Stimulated activated CD8-positive, alpha-beta memory T cell treated with anti-CD3 and anti-CD28 coated beads, Interleukin-7, amount 100 ng/mL, for 1 hour (primary cell): ENCODE measurements at regions not wholly inside any gene's neighbourhood (a gene's known extent, or its start where the extent isn't known, plus 50 kb on each side); places are given as distances from the start of the nearest gene placed in this dataset.

Source experiments
- DNase-seq, 2 donors: peaks; one replicate each; pipeline ENCODE4 v3.0.0-alpha.2; 2020; ENCODE audit warnings: low read depth in 2 of 2

DNA sequence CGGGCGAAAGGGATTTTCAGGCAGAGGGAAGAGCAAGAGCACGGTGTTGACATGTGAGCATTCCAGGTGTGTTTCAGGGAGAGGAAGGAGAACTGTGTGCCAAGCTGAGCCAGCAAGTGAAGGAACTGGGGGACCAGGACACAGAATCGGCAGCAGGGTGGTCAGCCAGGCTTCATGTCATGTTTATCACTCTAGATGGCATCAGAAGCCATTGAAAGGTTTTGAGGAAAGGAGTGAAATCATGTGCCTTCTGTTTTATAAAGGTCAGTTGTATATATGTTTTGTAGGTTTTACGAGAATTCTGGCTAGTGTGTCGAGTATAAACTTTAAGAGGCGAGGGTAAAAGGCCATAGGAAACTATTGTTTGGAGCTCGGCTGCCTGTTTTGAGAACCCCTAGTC lies 682.3 kb downstream of the TRIML1 start:
- no peak for DNase-seq

DNA sequence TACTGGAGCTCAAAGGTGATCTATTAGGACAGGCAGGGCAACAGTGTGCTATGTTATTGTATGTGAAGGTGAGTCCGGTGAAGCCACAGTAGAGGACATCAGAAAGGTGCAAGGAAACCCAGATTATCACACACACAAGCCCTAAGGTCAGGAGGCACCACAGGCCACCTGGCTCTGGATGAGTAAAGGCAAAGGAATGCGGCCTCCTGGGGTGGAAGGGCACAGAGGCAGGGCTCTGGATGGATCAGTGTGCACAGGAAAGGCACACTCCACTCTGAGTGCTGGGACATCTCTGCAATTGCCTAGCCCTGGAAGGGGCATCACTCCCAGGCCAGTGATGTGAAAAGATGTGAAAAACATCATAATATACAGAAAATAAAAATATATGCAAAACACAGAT lies 683.5 kb downstream of the TRIML1 start:
- no peak for DNase-seq

DNA sequence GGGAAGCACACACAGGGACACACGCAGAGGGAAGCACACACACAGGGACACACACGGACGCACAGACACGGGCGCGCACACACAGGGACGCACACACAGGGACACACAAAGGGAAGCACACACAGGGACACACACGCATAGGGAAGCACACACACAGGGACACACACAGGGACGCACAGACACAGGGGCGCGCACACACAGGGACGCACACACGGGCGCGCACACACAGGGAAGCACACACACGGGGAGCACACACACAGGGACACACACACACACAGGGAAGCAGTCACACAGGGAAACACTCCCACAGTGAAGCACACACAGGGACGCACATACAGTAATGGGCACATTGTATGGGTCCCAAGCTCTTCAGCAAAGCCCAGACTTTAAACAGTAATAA lies 685.3 kb downstream of the TRIML1 start:
- DNase-seq, result no peak

DNA sequence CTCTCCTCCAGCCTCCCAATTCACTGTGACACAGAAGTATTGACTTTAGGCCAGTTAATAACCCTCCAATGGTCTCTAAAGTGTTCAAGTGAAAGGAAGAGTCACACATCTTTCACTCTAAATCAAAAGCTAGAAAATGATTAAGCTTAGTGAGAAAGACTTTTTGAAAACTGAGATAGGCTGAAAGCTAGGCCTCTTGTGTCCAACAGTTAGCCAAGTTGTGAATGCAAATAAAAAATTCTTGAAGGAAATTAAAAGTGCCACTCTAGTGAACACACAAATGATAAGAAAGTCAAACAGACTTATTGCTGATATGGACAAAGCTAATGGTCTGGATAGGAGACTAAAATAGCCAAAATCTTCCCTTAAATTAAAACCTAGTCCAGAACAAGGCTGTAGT lies 687.2 kb downstream of the TRIML1 start:
- DNase-seq, result no peak

DNA sequence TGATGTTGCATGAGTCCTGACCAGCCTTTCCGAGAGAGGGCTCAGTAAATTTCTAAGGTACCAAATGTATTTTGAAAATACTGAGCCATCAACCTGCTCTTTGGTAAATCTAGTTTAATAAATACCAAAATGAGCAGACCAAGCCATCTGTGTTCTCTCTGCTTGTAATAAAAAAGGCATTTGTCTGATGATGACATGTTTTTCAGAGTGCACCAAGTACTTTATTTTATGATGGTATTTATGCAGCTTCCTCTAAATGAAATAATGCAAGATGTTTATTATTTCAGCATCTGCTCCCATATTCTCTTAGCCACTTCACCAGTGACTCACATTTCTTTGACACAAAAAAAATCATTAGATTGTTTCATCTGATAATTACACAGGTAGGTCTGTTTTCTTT lies 700.5 kb downstream of the TRIML1 start:
- DNase-seq, result no peak

DNA sequence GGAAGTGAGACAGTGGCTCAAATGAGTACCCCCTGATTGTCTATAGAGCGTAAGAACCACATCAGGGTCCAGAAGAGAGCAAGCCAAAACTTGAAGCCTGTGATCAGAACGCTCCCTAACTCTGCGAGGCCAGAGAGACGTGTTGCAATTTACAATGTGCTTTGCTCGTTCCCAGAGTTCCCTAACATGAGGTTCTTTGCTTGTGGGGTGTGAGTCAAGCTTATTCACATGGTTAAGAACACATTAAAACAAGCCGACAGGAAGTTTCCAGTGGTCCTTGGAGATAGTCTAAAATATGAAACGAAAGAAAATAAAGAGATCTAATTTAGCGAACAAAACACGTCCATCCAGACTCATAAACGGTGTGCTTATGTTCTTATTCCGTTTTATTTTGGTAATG lies 702.3 kb downstream of the TRIML1 start:
- DNase-seq, result no peak

DNA sequence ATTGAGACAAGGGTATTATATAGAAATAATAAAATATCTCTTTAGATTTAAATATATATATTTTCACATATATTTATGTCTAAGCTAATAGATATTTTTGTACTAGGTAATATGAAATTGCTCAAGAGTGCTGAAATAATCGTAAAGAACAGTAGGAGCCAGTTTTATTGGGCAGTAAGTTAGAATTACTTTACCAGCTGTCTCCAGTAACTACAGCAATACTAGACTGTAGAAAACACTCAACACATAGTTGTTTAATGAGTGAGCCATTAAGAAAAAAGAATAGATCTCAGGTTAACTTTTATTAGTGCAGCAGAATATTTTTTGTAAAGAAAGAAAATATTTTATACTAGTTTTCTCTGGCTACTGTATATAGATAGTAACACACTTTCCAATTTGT lies 715.2 kb downstream of the TRIML1 start:
- DNase-seq, result no peak

DNA sequence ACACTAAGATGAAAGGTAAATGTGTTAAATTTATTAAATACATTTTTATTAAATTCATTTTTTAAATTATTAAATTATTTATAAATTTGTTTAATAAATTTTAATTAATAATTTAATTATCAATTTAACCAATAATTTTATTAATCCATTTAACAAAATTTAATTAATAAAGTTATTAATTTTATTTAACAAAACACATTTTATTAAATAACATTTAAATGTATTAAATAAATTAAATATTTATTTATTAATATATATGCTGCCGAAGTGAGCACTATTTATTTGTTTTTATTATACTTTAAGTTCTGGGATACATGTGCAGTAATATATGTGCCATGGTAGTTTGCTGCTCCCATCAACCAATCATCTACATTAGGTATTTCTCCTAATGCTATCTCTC lies 719.5 kb downstream of the TRIML1 start:
- DNase-seq, result no peak

DNA sequence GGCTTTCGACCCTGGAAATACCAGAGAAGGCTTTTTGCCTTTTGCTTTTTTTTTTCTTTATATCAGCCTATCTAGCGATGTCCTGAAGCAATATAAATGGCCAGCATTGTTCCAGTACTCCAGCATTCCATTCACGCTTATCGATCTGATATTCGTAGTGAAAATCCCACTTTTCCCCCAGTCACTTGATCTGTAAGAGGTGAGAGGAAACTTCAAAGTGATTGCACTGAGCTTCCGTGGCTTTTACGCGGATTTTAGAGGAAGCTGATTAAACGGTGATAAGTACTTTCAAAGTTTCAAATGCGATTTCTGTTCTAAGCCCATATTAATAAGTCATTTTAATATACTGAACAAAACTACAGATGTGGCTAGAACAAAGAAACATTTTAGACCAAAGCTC lies 725.5 kb downstream of the TRIML1 start:
- DNase-seq, result no peak

DNA sequence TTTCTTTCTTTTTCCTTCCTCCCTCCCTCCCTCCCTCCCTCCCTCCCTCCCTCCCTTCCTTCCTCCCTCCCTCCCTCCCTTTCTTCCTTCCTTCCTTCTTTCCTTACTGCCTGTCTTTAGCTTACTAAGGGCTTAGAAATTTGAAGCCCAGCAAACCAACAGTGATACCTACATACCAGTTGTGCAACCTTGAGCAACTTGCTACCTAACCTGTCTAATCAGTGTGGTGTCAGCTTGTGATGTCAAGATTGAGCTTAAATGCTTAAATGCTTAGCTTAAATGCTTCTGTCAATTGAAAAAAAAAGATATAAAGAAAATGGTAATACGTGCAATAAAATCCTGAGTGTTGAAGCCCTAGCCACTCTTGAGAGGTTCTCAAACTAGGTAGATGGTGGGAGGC lies 728.6 kb downstream of the TRIML1 start:
- DNase-seq, result no peak

DNA sequence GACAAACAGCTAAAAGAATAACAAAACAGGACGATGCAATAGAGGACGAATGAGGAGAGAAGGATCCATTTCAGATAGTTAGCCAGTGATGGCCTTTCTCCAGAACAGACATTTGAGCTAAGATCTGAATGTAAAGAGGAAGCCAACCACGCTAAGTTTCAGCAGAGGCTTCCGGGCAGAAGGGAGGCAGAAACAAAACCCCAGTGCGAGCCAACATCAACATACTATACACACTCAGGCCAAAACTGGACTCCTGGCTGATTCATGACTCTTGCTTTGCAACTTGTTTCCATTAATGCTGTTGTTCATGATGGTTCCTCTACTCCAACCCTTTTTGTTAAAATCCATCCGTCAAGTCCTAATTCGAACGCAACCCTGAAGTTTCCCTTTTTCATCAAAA lies 730.3 kb downstream of the TRIML1 start:
- no peak for DNase-seq

DNA sequence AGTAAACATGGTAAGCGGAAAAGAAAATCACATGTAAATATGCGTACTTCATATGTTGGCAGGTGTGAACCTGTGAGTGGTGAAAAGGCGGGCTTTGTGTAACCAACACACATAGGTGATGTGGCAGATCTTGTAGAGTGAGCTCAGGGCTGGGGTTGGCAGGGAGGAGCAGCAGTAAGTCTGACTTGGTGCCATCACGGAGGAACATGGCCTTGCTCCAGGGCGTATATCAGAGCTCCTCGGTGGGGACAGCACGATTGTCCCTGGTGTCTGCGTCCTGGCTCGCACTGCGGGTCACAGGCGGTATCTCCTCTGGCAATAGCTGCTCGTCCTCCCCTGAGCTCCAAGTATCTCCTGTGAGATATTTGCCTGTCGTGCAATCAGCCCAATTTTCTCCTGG lies 733.6 kb downstream of the TRIML1 start:
- DNase-seq, result no peak

DNA sequence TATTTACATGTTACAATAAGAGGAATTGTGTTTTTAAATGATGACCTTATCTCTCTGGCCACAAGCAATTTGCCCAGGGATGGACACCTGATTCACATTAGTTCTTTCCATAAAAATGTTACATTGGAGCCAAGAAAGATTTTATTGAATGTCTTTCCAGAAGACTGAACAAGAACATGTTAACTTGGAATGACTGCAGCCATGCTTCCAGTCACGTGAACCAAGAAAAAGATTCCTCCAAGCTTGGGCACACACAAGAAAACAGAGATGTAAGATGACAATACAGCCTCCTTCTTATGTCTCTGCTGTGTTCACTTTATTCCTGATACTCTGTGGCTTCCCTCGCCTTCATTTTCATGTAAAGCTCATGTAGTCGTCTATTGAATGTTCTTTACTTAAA lies 737.6 kb downstream of the TRIML1 start:
- no peak for DNase-seq

DNA sequence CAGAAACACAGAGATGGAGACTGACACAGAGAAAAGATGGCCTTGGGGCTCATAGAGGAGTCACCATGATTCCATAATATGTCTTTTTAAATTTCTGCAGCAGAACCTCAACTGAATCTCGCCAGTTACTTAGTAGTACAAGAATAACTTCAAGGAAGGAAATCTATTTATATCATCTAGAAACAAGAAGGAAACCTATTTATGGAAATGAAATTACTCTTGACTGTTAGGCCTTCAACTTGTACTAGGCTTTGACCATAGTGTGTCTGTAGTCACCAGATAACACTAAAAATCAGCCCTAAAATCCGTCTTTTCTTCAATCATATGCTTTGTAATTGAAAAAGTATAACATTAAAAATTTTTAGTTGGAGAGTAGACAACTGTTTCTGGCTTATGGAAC lies 740.4 kb downstream of the TRIML1 start:
- DNase-seq, result no peak

DNA sequence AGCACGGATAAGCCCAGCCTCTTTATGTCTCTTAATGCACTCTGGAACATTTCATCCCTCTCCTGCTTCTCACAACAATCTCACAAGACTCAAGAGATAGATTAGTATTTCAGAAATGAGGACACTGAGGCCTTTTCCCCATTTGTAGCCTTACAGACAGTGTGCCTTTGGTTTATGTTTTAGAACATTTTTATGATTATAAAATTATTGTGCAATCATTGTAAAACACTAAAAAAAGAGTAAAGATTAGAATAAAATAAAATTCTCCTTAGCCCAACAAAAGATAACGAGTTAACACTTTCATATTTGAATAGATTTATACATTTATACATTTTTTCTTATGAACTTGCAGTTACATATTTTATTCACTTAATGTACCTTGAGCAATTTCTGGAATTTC lies 748.7 kb downstream of the TRIML1 start:
- no peak for DNase-seq

DNA sequence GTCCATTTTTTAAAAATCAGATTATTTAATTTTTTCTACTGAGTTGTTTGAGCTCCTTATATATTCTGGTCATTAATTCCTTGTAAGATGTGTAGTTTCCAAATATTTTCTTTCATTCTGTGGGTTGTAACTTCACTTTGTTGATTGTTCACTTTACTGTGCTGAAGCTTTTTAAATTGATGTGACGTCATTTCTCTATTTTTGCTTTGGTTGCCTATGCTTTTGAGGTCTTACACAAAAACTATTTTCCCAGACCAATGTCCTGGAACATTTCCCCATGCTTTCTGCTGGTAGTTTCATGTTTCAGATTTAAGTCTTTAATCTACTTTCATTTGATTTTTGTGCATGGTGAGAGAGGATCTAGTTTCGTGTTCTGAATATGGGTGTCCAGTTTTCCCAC lies 753.6 kb downstream of the TRIML1 start:
- DNase-seq, result no peak

DNA sequence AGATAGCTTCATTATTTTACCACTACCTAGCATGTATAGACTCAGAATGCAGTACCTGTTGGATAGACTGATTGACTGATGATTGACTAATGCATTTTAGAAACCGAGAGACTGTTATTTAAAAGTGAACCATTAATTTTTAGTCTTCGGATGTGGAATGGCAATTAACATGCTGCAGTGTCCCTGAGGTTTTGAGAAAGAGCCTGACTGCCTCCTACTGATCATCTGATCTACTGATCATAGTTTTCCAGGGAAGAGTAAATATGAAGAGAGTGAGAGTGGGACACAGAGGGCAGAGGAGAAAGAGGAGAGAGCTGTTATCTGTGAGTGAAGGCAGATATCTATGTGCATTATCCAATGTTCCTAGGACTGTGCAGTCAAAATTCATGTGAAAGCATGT lies 764.7 kb downstream of the TRIML1 start:
- DNase-seq, result no peak

DNA sequence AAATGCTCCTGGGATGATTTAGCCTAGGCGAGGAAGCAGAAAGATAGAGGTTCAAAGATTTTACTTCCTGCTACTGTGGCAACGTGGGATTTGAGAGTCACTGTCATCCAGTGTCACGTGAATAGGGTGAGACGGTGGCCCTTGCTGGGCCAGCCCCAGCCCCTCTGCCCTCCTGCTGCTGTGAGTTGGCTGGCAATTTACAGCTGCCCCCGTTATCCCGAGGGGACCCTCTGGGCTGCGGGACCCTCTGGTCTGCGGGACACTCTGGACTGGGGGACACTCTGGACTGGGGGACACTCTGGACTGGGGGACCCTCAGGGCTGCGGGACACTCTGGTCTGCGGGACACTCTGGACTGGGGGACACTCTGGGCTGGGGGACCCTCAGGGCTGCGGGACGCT lies 765.4 kb downstream of the TRIML1 start:
- DNase-seq, result no peak

DNA sequence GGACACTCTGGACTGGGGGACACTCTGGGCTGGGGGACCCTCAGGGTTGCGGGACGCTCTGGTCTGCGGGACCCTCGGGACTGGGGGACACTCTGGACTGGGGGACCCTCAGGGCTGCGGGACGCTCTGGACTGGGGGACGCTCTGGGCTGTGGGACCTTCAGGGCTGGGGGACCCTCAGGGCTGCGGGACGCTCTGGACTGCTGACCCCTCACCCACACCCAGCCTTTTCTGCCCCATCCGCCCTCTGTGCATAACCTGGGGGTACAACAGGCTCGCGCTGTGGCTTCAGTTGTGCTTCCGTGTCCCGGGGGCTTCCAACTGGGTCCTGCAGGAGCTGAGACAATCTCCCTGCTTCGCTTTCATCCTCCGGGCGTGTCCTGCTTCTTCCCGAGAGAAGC lies 766.0 kb downstream of the TRIML1 start:
- DNase-seq, result no peak

DNA sequence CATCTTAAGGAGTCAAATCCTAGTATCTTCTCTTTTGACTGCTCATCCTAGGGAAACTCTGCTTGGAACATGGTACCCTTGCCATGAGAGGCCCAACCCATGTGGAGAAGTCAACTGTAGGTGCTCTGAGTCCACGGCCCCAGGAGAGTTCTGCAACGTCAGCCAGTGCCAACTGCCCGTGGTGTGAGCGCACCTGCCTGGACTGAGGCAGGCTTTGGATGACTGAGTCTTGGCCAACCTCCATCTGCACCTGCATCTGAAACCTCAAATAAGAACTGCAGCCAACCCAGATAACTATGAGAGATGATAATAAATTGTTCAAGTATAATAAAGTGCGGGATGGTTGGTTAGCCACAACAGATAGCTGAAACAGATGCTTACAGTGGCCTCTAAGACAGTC lies 772.0 kb downstream of the TRIML1 start:
- no peak for DNase-seq

DNA sequence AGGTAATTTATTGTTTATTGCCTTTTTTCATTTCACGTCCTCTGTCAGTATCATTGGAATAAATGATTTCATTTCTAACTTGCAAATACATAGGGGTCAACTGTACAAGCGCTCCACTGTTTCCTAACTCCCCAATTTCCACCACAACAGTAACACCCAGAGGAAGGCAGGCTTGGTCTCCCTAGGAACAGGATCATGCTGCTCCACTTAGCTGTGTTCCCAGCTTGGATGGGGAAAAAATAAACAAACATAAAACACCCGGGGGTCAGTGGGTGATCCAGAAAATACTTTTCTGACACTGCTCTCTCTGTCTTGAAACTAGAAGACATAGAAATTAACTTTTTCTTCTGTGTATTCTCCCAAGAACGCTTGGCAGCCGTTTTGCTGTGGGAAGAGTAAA lies 772.5 kb downstream of the TRIML1 start:
- no peak for DNase-seq

DNA sequence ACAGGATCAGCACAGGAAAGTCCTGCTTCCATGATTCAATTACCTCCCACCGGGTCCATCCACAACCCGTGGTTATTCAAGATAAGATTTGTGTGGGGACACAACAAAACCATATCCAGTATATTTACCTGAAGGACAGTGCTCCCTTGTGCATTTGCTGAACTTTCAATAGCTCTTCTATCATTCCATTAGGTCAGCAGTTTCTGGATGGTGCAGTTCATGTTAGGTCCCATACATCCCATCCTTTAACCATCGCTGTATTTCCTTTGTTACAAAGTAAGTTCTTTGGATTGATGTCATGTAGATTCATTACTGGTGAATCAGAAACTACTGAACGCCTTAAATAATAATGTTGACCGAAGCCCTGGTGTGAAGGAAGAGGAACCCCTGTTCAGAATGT lies 775.9 kb downstream of the TRIML1 start:
- no peak for DNase-seq

DNA sequence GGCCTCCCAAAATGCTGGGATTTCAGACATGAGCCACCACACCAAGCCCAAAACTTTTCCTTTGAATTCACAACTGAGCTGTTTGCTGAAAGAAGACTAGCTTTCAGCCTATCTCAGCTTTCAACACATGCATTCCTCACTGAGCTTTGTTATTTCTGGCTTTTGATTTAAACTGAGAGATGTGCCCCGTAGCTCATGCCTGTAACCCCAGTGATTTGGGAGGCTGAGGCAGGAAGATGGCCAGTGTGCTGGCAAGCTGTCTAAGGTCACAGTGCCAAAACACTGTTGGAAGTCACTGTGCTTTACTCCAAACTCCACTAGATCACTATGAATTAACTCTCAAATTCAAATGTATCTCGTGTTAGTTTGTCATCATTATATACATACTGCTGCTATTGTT lies 779.5 kb downstream of the TRIML1 start:
- no peak for DNase-seq

DNA sequence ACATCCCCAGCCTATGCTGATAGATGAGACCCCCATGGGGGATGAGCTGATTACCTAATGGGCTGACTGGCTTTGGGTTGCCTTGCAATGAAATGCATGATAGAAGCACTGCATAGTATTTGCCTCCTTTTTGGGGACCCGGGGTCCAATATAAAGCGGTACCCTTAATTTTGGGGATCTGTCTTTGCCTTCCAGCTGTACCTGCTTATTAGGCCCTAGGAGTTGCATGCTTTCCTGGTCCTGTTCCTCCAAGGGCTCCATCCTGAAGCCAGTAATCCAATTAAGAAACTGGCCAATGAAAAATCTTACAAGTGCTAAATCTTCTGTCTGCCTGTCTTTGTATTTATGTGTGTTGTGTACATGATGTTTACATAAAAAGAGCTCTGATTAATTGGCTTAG lies 791.6 kb downstream of the TRIML1 start:
- no peak for DNase-seq

DNA sequence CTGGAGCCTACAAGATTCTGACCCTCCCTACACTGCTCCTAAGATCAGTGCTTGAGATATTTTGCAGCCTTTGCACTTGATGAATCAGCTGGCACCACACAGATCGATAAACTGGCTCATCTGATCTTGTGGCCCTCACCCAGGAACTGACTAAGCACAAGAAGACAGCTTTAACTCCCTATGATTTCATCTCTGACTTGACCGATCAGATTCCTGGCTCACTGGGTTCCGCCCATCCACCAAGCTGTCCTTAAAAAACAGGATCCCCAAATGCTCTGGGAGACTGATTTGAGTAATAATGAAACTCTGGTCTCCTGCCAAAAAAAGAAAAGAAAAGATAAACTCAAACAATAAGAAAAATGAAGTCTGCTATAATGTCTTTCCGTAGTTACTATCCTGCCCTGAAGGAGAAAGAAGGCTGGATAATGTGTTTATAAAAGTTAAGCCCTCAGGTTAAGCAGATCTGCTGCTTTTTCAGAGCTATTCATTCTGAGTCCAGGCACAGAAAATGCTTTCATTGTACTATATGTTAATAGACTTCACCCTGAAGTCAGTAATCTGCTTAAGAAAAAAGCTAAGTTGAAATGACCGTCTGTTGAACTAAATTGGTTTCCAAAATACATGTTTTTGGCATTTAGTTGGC lies 795.2 kb downstream of the TRIML1 start:
- DNase-seq, result no peak
